Breast epithelium (tissue), 3 donors: ENCODE measurements at regions not wholly inside any gene's neighbourhood (a gene's known extent, or its start where the extent isn't known, plus 50 kb on each side); places are given as distances from the start of the nearest gene placed in this dataset.

Source experiments
- CTCF ChIP-seq, 3 donors: fragments of 450-650 bp; IDR thresholded peaks; one replicate each; pipeline ENCODE4 v1.5.1; 2016 to 2017; ENCODE audit warnings: antibody characterized with exemption in 3 of 3, mild to moderate bottlenecking in 3 of 3, moderate library complexity in 3 of 3
- POLR2AphosphoS5 ChIP-seq, 3 donors: sonication (generic); formaldehyde crosslinking; IDR thresholded peaks; one replicate each; pipeline ENCODE4 v1.6.1; 2017; ENCODE audit warnings: antibody characterized with exemption in 3 of 3

DNA sequence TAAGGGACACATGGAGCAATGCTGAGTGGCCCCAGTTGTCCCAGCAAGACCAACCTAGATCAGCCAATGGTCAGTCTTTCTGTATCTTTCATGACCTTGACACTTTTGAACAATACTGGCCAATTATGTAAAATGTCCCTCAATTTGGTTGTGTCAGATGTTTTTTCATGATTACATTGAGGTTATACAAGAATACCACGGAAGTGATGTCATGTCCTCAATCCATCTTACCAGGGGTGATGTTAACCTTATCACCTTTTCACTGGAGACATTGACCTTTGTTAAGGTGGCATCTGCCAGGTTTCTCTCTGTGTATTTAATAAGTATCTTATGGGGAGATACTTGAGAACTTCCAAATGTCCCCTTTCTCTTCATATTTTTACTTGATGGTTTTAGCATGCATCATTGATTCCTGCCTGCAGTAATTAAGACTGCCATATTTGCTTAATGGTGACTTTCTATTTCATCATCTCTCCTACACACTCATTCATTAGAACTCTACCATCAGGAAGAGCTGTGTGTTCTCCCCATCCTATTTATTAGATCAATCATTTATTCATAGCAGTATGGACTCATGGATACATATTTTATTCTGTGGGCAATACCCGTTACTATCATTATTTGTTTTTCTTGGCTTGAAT is 64.7 kb upstream of the RFLNA start:
- no peak for TF ChIP-seq CTCF (IDR thresholded peaks at IDR 0.05)
- no peak for TF ChIP-seq POLR2AphosphoS5 (IDR thresholded peaks at IDR 0.05)
